Anterior cingulate cortex (tissue), 58 donors: ENCODE measurements at regions not wholly inside any gene's neighbourhood (a gene's known extent, or its start where the extent isn't known, plus 50 kb on each side); places are given as distances from the start of the nearest gene placed in this dataset.
"Not testable (repeated sequence)": the region's sequence is repeated elsewhere in the genome, so short reads cannot be mapped to it uniquely, and the experiment has no call there.

Experiments
- DNase-seq, 58 donors: peaks; one replicate each; lab custom pipeline; 2025; lab: John Stamatoyannopoulos, UW

- DNase-seq, result no peak
Observed at GRCh38 chr2:53407363-53408080, 360.1 kb upstream of the CHAC2 start.

GRCh38 chr2:53403792-53404413 lies 363.7 kb upstream of the CHAC2 start:
- DNase-seq, result no peak

GRCh38 chr2:53397085-53397484 lies 370.5 kb upstream of the CHAC2 start:
- no peak for DNase-seq

- no peak for DNase-seq
Observed at GRCh38 chr2:53381271-53381670, 386.3 kb upstream of the CHAC2 start.

GRCh38 chr2:53379547-53379946 lies 388.1 kb upstream of the CHAC2 start:
- DNase-seq, result no peak

GRCh38 chr2:53378791-53379190 lies 388.8 kb upstream of the CHAC2 start:
- DNase-seq, result no peak

- no peak for DNase-seq
Observed at GRCh38 chr2:53373126-53373525, 394.5 kb upstream of the CHAC2 start.

- DNase-seq, result no peak
Observed at GRCh38 chr2:53366543-53366942, 401.1 kb upstream of the CHAC2 start.

GRCh38 chr2:53362934-53363333 lies 404.7 kb upstream of the CHAC2 start:
- DNase-seq, result no peak

GRCh38 chr2:53356291-53356905 lies 411.2 kb upstream of the CHAC2 start:
- no peak for DNase-seq

GRCh38 chr2:53353135-53354114 lies 414.2 kb upstream of the CHAC2 start:
- DNase-seq, result no peak

GRCh38 chr2:53347269-53347668 lies 420.3 kb upstream of the CHAC2 start:
- no peak for DNase-seq

GRCh38 chr2:53342248-53342647 lies 425.4 kb upstream of the CHAC2 start:
- no peak for DNase-seq

- DNase-seq, result no peak
Observed at GRCh38 chr2:53334610-53335009, 433.0 kb upstream of the CHAC2 start.

- DNase-seq, result no peak
Observed at GRCh38 chr2:53331667-53332066, 435.9 kb upstream of the CHAC2 start.

GRCh38 chr2:53317861-53318260 lies 449.7 kb upstream of the CHAC2 start:
- no peak for DNase-seq

- no peak for DNase-seq
Observed at GRCh38 chr2:53315149-53315548, 452.5 kb upstream of the CHAC2 start.

GRCh38 chr2:53314718-53315117 lies 452.9 kb upstream of the CHAC2 start:
- no peak for DNase-seq

GRCh38 chr2:53313644-53314043 lies 454.0 kb upstream of the CHAC2 start:
- not testable (repeated sequence) for DNase-seq

- DNase-seq, result no peak
Observed at GRCh38 chr2:53312721-53313120, 454.9 kb upstream of the CHAC2 start.

GRCh38 chr2:53312181-53312580 lies 455.4 kb upstream of the CHAC2 start:
- no peak for DNase-seq
